GM12878 (cell line): ENCODE measurements at regions not wholly inside any gene's neighbourhood (a gene's known extent, or its start where the extent isn't known, plus 50 kb on each side); places are given as distances from the start of the nearest gene placed in this dataset.

Experiments
- EED ChIP-seq: sonication (generic); IDR thresholded peaks from 2 replicates; pipeline ENCODE4 v1.6.1; 2016; ENCODE audit warnings: antibody characterized with exemption, low read depth
- EP300 ChIP-seq, 2 experiments: fragments of 150-350 bp in 1 of 2; IDR thresholded peaks; 2 replicates each; pipeline ENCODE4 v1.6.1; 2011 to 2012; ENCODE audit warnings: low read depth in 2 of 2, low read length in 2 of 2, borderline replicate concordance in 1 of 2, improper control_type of control experiment in 1 of 2, inconsistent platforms in 1 of 2; ENCODE audit not compliant: control insufficient read depth in 1 of 2
- FOS ChIP-seq: IDR thresholded peaks from 3 replicates; pipeline ENCODE4 v1.6.1; 2011; ENCODE audit warnings: borderline replicate concordance; ENCODE audit not compliant: insufficient read length; ENCODE audit errors: extremely low read depth
- MEF2A ChIP-seq: IDR thresholded peaks from 2 replicates; pipeline ENCODE4 v1.6.1; 2011; ENCODE audit warnings: low read depth, mild to moderate bottlenecking, low read length, moderate library complexity; ENCODE audit not compliant: insufficient read depth
- NRF1 ChIP-seq: conservative IDR thresholded peaks from 2 replicates; pipeline ENCODE4 v1.6.1; 2011; ENCODE audit warnings: mild to moderate bottlenecking, low read depth, low read length, improper control_type of control experiment
- PAX5 ChIP-seq: IDR thresholded peaks from 2 replicates; pipeline ENCODE4 v1.6.1; 2011; ENCODE audit warnings: low read depth, low read length, borderline replicate concordance
- RB1 ChIP-seq: fragments of 450-650 bp; formaldehyde crosslinking; IDR thresholded peaks from 2 replicates; pipeline ENCODE4 v1.6.1; 2017; ENCODE audit warnings: mild to moderate bottlenecking, borderline replicate concordance
- RBBP5 ChIP-seq: fragments of 200-600 bp; sonication (generic); conservative IDR thresholded peaks from 2 replicates; pipeline ENCODE4 v1.6.1; 2016
- SMAD1 ChIP-seq: fragments of 450-650 bp; IDR thresholded peaks from 2 replicates; pipeline ENCODE4 v1.6.1; 2018; ENCODE audit warnings: mild to moderate bottlenecking, low read depth; ENCODE audit not compliant: partially characterized antibody
- ZNF384 ChIP-seq: IDR thresholded peaks from 2 replicates; pipeline ENCODE4 v1.6.1; 2012; ENCODE audit warnings: low read depth, mild to moderate bottlenecking, low read length, improper control_type of control experiment, borderline replicate concordance
- TF ChIP-seq, protein P1 (sequence below): IDR thresholded peaks from 2 replicates; pipeline ENCODE4 v1.6.1; 2012; ENCODE audit warnings: low read depth, low read length, improper control_type of control experiment
- TF ChIP-seq, protein P2 (sequence below): IDR thresholded peaks from 2 replicates; pipeline ENCODE4 v1.6.1; 2012; ENCODE audit warnings: low read depth, low read length, improper control_type of control experiment
- TF ChIP-seq, protein P3 (sequence below): IDR thresholded peaks from 2 replicates; pipeline ENCODE4 v1.6.1; 2012; ENCODE audit warnings: low read length, inconsistent platforms
- TF ChIP-seq, protein P4 (sequence below): fragments of 450-650 bp; IDR thresholded peaks from 2 replicates; pipeline ENCODE4 v1.6.1; 2018; ENCODE audit warnings: borderline replicate concordance, mild to moderate bottlenecking; ENCODE audit not compliant: partially characterized antibody
- TF ChIP-seq, protein P5 (sequence below): fragments of 450-650 bp; formaldehyde crosslinking; IDR thresholded peaks from 2 replicates; pipeline ENCODE4 v1.4.0; 2022; ENCODE audit warnings: mild to moderate bottlenecking, moderate library complexity
- TF ChIP-seq, protein P6 (sequence below): IDR thresholded peaks from 2 replicates; pipeline ENCODE4 v1.6.1; 2011; ENCODE audit warnings: low read depth, mild to moderate bottlenecking, low read length, moderate library complexity, borderline replicate concordance; ENCODE audit errors: extremely low read depth

DNA sequence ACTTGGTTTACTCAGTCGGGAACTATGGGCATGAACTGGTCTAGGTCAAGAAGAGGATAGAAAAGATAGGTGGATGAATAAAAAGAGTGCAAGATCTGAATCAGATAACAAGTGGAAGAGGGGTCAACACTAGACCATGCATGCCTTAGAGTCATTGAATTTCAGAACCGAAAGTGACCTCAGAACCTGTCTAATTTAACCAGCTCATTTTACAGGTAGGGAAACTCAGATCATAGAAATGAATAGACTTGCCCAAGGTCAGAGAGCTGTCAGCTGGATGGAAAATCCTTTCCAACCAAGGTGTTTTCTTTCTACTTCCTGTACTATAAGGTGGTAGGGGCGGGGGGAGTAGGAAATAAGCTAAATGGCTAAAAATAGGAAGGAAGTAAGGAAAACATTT, 121.4 kb upstream of the ADGRF1 start (continued):
- TF ChIP-seq, protein P1, sequence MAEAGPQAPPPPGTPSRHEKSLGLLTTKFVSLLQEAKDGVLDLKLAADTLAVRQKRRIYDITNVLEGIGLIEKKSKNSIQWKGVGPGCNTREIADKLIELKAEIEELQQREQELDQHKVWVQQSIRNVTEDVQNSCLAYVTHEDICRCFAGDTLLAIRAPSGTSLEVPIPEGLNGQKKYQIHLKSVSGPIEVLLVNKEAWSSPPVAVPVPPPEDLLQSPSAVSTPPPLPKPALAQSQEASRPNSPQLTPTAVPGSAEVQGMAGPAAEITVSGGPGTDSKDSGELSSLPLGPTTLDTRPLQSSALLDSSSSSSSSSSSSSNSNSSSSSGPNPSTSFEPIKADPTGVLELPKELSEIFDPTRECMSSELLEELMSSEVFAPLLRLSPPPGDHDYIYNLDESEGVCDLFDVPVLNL: no peak
- TF ChIP-seq EED (0 out of 2 replicates have a peak, but pooled peaks have one; percentile 36), MEF2A (0 out of 2 replicates have a peak, but pooled peaks have one; percentile 21), RB1 (no peak), SMAD1 (no peak), FOS (no peak), PAX5 (no peak), ZNF384 (no peak), EP300 (IDR thresholded peaks at IDR 0.05; ENCODE audit: borderline replicate concordance in 1 of 2, control insufficient read depth in 1 of 2, low read depth in 2 of 2, low read length in 2 of 2) (no peak), RBBP5 (no peak), NRF1 (no peak)
- TF ChIP-seq, protein P2, sequence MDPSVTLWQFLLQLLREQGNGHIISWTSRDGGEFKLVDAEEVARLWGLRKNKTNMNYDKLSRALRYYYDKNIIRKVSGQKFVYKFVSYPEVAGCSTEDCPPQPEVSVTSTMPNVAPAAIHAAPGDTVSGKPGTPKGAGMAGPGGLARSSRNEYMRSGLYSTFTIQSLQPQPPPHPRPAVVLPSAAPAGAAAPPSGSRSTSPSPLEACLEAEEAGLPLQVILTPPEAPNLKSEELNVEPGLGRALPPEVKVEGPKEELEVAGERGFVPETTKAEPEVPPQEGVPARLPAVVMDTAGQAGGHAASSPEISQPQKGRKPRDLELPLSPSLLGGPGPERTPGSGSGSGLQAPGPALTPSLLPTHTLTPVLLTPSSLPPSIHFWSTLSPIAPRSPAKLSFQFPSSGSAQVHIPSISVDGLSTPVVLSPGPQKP: no peak
- TF ChIP-seq, protein P3, sequence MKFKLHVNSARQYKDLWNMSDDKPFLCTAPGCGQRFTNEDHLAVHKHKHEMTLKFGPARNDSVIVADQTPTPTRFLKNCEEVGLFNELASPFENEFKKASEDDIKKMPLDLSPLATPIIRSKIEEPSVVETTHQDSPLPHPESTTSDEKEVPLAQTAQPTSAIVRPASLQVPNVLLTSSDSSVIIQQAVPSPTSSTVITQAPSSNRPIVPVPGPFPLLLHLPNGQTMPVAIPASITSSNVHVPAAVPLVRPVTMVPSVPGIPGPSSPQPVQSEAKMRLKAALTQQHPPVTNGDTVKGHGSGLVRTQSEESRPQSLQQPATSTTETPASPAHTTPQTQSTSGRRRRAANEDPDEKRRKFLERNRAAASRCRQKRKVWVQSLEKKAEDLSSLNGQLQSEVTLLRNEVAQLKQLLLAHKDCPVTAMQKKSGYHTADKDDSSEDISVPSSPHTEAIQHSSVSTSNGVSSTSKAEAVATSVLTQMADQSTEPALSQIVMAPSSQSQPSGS: no peak
- TF ChIP-seq, protein P4, sequence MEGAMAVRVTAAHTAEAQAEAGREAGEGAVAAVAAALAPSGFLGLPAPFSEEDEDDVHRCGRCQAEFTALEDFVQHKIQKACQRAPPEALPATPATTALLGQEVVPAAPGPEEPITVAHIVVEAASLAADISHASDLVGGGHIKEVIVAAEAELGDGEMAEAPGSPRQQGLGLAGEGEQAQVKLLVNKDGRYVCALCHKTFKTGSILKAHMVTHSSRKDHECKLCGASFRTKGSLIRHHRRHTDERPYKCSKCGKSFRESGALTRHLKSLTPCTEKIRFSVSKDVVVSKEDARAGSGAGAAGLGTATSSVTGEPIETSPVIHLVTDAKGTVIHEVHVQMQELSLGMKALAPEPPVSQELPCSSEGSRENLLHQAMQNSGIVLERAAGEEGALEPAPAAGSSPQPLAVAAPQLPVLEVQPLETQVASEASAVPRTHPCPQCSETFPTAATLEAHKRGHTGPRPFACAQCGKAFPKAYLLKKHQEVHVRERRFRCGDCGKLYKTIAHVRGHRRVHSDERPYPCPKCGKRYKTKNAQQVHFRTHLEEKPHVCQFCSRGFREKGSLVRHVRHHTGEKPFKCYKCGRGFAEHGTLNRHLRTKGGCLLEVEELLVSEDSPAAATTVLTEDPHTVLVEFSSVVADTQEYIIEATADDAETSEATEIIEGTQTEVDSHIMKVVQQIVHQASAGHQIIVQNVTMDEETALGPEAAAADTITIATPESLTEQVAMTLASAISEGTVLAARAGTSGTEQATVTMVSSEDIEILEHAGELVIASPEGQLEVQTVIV: no peak
- TF ChIP-seq, protein P5, sequence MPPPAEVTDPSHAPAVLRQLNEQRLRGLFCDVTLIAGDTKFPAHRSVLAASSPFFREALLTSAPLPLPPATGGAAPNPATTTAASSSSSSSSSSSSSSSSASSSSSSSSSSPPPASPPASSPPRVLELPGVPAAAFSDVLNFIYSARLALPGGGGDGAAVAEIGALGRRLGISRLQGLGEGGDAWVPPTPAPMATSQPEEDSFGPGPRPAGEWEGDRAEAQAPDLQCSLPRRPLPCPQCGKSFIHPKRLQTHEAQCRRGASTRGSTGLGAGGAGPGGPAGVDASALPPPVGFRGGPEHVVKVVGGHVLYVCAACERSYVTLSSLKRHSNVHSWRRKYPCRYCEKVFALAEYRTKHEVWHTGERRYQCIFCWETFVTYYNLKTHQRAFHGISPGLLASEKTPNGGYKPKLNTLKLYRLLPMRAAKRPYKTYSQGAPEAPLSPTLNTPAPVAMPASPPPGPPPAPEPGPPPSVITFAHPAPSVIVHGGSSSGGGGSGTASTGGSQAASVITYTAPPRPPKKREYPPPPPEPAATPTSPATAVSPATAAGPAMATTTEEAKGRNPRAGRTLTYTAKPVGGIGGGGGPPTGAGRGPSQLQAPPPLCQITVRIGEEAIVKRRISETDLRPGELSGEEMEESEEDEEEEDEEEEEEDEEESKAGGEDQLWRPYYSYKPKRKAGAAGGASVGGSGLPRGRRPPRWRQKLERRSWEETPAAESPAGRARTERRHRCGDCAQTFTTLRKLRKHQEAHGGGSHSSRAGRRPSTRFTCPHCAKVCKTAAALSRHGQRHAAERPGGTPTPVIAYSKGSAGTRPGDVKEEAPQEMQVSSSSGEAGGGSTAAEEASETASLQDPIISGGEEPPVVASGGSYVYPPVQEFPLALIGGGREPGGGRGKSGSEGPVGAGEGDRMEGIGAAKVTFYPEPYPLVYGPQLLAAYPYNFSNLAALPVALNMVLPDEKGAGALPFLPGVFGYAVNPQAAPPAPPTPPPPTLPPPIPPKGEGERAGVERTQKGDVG (CRISPR knock-in tag): no peak
- TF ChIP-seq, protein P6, sequence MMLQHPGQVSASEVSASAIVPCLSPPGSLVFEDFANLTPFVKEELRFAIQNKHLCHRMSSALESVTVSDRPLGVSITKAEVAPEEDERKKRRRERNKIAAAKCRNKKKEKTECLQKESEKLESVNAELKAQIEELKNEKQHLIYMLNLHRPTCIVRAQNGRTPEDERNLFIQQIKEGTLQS: no peak
